Tibial nerve (tissue), 4 donors: ENCODE measurements at regions not wholly inside any gene's neighbourhood (a gene's known extent, or its start where the extent isn't known, plus 50 kb on each side); places are given as distances from the start of the nearest gene placed in this dataset.

Experiments
- DNase-seq, 2 donors: peaks; one replicate each; pipeline ENCODE4 v3.0.0-alpha.2; 2019; ENCODE audit warnings: low spot score in 2 of 2
- H3K27ac ChIP-seq, 4 donors: fragments of 200-600 bp; sonication (generic) in 3 of 4; one replicate each; pipeline ENCODE4 v1.5.1; 2017 to 2019; ENCODE audit warnings: mild to moderate bottlenecking in 1 of 4
- H3K27me3 ChIP-seq, 2 donors: fragments of 200-600 bp; sonication (generic) in 1 of 2; one replicate each; pipeline versions ENCODE4 v1.5.1 to v1.6.0; 2017 to 2019
- H3K36me3 ChIP-seq, 3 donors: fragments of 200-600 bp; sonication (generic); one replicate each; pipeline ENCODE4 v1.5.1; 2018 to 2019
- H3K4me1 ChIP-seq, 4 donors: fragments of 200-600 bp; sonication (generic) in 3 of 4; one replicate each; pipeline ENCODE4 v1.5.1; 2017 to 2019
- H3K4me3 ChIP-seq, 4 donors: fragments of 200-600 bp; sonication (generic) in 3 of 4; one replicate each; pipeline ENCODE4 v1.5.1; 2017 to 2019; ENCODE audit warnings: mild to moderate bottlenecking in 1 of 4, moderate library complexity in 1 of 4
- H3K9me3 ChIP-seq, 4 donors: fragments of 200-600 bp; sonication (generic) in 3 of 4; one replicate each; pipeline ENCODE4 v1.5.1; 2017 to 2019
- CTCF ChIP-seq, 5 experiments: fragments of 200-600 bp in 3 of 5; fragments of 450-650 bp in 2 of 5; sonication (generic) in 3 of 5; IDR thresholded peaks; one replicate each; pipeline ENCODE4 v1.5.1; 2016 to 2019; ENCODE audit warnings: antibody characterized with exemption in 5 of 5, mild to moderate bottlenecking in 3 of 5, moderate library complexity in 2 of 5
- EP300 ChIP-seq, 2 donors: sonication (generic); formaldehyde crosslinking; IDR thresholded peaks; one replicate each; pipeline ENCODE4 v1.6.1; 2017; ENCODE audit warnings: antibody characterized with exemption in 2 of 2, mild to moderate bottlenecking in 1 of 2
- POLR2A ChIP-seq, 2 donors: fragments of 450-650 bp; IDR thresholded peaks; one replicate each; pipeline ENCODE4 v1.6.1; 2017; ENCODE audit warnings: antibody characterized with exemption in 2 of 2, mild to moderate bottlenecking in 2 of 2, moderate library complexity in 2 of 2
- WGBS, 2 donors: methylation state at CpG; one replicate each; pipeline ENCODE4 v1.1.5; 2018; 5-methylcytosine and 5-hydroxymethylcytosine counted together

DNA sequence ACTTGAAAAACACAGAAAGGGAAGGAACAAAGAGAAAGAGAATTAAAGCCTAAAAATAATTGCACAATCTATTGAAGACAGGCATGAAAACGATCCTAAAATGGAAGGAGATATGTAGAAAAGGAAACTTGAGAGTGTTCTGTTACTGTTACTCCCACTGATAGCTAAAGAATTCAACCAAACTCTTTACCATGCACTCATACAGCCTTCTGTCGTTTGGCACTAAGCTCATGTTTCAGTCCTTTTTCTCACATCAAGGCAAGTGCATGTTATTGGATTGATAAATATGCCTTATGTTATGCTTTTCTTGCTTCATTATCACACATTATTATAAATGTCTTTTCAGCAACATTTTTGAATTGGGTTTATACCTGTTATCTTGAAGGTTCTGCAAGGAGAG lies 696.5 kb downstream of the EFNA5 start:
- no peaks in the 10 kb centered on the region for H3K9me3 ChIP-seq
- H3K36me3 ChIP-seq = no peaks in the 10 kb centered on the region
- no peak for DNase-seq
- H3K27ac ChIP-seq = no peak overlapping the region
- no peak overlapping the region for H3K4me3 ChIP-seq
- no peak for TF ChIP-seq CTCF (IDR thresholded peaks at IDR 0.05)
- TF ChIP-seq POLR2A (IDR thresholded peaks at IDR 0.05) = no peak
- no peak for TF ChIP-seq EP300 (IDR thresholded peaks at IDR 0.05)
- no peaks in the 10 kb centered on the region for H3K27me3 ChIP-seq
- no peaks in the 10 kb centered on the region for H3K4me1 ChIP-seq
- 44% methylated on average over 2 of the region's 2 CpGs for WGBS, 2 donors

- H3K36me3 ChIP-seq = no peaks in the 10 kb centered on the region
- WGBS, 2 donors = 78 to 89% methylated on average over 4 of the region's 4 CpGs
- DNase-seq = no peak
- H3K9me3 ChIP-seq = no peaks in the 10 kb centered on the region
- H3K4me3 ChIP-seq = no peak overlapping the region
- no peaks in the 10 kb centered on the region for H3K4me1 ChIP-seq
- H3K27me3 ChIP-seq = no peaks in the 10 kb centered on the region
- no peak for TF ChIP-seq EP300 (IDR thresholded peaks at IDR 0.05)
- no peak for TF ChIP-seq CTCF (IDR thresholded peaks at IDR 0.05)
- no peak for TF ChIP-seq POLR2A (IDR thresholded peaks at IDR 0.05)
- no peak overlapping the region for H3K27ac ChIP-seq
These were observed 703.9 kb downstream of the EFNA5 start for GRCh38 chr5:106966686-106967315.

- no peak for DNase-seq
- no peak overlapping the region for H3K27ac ChIP-seq
- H3K4me3 ChIP-seq = no peak overlapping the region
- H3K9me3 ChIP-seq = no peaks in the 10 kb centered on the region
- TF ChIP-seq EP300 (IDR thresholded peaks at IDR 0.05) (no peak), CTCF (IDR thresholded peaks at IDR 0.05) (no peak), POLR2A (IDR thresholded peaks at IDR 0.05) (no peak)
- no peaks in the 10 kb centered on the region for H3K27me3 ChIP-seq
- WGBS, 2 donors = 36 to 41% methylated on average over 1 of the region's 1 CpG
- no peaks in the 10 kb centered on the region for H3K36me3 ChIP-seq
- no peaks in the 10 kb centered on the region for H3K4me1 ChIP-seq
These were observed 706.6 kb downstream of the EFNA5 start for GRCh38 chr5:106964132-106964531.

GRCh38 chr5:106963630-106964029 lies 707.1 kb downstream of the EFNA5 start:
- no peaks in the 10 kb centered on the region for H3K9me3 ChIP-seq
- DNase-seq = no peak
- H3K27ac ChIP-seq = no peak overlapping the region
- H3K4me1 ChIP-seq = no peaks in the 10 kb centered on the region
- 87 to 89% methylated on average over 1 of the region's 1 CpG for WGBS, 2 donors
- TF ChIP-seq EP300 (IDR thresholded peaks at IDR 0.05) (no peak), POLR2A (IDR thresholded peaks at IDR 0.05) (no peak), CTCF (IDR thresholded peaks at IDR 0.05) (no peak)
- H3K27me3 ChIP-seq = no peaks in the 10 kb centered on the region
- H3K4me3 ChIP-seq = no peak overlapping the region
- H3K36me3 ChIP-seq = no peaks in the 10 kb centered on the region

DNA sequence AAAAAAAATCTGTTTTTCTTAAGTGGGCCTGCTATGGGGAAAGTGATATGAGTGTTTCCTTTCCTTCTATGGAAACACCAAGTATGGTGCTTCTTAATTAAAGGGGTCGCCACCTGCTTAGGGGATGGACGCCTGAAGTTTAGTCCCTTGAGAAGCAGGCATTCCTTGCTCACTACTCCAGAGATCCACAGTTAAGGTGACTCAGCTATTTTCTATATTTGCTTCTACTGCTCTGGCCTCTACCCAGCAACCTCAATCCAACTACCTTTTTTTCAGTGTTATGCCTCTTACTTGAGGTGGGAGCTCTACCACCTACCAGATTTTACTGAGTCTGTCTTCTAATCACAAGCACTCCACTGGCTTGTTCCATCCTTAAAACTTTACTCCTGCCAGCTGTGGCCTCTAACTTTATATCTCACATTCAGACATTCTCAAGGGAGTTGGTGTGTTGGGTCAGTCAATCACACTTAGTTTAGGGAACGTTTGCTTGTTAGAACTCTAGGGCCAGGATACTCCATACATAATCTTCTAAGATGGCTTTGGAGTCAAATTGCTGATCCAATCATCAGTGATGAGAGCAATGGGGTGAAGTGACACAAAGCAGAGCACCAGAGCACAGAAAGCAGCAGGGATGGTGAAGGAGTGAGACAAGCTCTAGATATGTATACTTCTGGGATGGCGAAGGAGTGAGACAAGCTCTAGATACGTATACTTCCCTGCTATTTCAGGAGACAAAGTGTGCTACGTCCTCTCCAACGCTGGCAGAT lies 708.1 kb downstream of the EFNA5 start:
- WGBS, 2 donors = 84 to 86% methylated on average over 7 of the region's 7 CpGs
- no peak overlapping the region for H3K27ac ChIP-seq

More for the DNA sequence above, 708.1 kb downstream of the EFNA5 start:
- Histone ChIP-seq H3K27me3 (no peaks in the 10 kb centered on the region), H3K36me3 (no peaks in the 10 kb centered on the region), H3K9me3 (no peaks in the 10 kb centered on the region), H3K4me3 (no peak overlapping the region), H3K4me1 (no peaks in the 10 kb centered on the region)
- no peak for DNase-seq
- no peak for TF ChIP-seq CTCF (IDR thresholded peaks at IDR 0.05)
